Esophagus muscularis mucosa (tissue), 4 donors: ENCODE measurements at regions not wholly inside any gene's neighbourhood (a gene's known extent, or its start where the extent isn't known, plus 50 kb on each side); places are given as distances from the start of the nearest gene placed in this dataset.

Experiments
- DNase-seq: peaks from one replicate; pipeline ENCODE4 v3.0.0-alpha.2; 2017; ENCODE audit errors: extremely low spot score
- H3K27ac ChIP-seq, 4 donors: fragments of 200-600 bp; sonication (generic); replicated peaks in 1 of 4; 1 replicate in 3 of 4; 2 replicates in 1 of 4; pipeline ENCODE4 v1.5.1; 2016 to 2019; ENCODE audit warnings: mild to moderate bottlenecking in 1 of 4
- H3K27me3 ChIP-seq, 4 donors: fragments of 200-600 bp; sonication (generic); one replicate each; pipeline versions ENCODE4 v1.5.1 to v1.6.0; 2016 to 2019
- H3K36me3 ChIP-seq, 4 donors: fragments of 200-600 bp; sonication (generic); one replicate each; pipeline ENCODE4 v1.5.1; 2016 to 2019
- H3K4me1 ChIP-seq, 4 donors: fragments of 200-600 bp; sonication (generic); one replicate each; pipeline ENCODE4 v1.5.1; 2016 to 2019
- H3K4me3 ChIP-seq, 4 donors: fragments of 200-600 bp; sonication (generic); 1 replicate in 2 of 4; 2 replicates in 2 of 4; pipeline ENCODE4 v1.5.1; 2016 to 2019; ENCODE audit warnings: mild to moderate bottlenecking in 4 of 4, moderate library complexity in 1 of 4
- H3K9me3 ChIP-seq, 4 donors: fragments of 200-600 bp; sonication (generic); 1 replicate in 3 of 4; 2 replicates in 1 of 4; pipeline ENCODE4 v1.5.1; 2016 to 2019
- EP300 ChIP-seq: sonication (generic); formaldehyde crosslinking; IDR thresholded peaks from one replicate; pipeline ENCODE4 v1.6.1; 2017; ENCODE audit warnings: antibody characterized with exemption
- POLR2A ChIP-seq: fragments of 450-650 bp; IDR thresholded peaks from one replicate; pipeline ENCODE4 v1.6.1; 2017; ENCODE audit warnings: antibody characterized with exemption, moderate library complexity, mild to moderate bottlenecking, low read depth
- POLR2AphosphoS5 ChIP-seq, 2 donors: sonication (generic); formaldehyde crosslinking; IDR thresholded peaks; one replicate each; pipeline ENCODE4 v1.6.1; 2017; ENCODE audit warnings: antibody characterized with exemption in 2 of 2
- WGBS: methylation state at CpG from one replicate; pipeline ENCODE4 v1.1.5; 2018; 5-methylcytosine and 5-hydroxymethylcytosine counted together
- intact Hi-C: fragments of 100-400 bp; cut with DNase I; formaldehyde crosslinking; loops from one replicate; pipeline ENCODE4 v1.15.1; 2023
- TF ChIP-seq, protein P1 (sequence below), 3 experiments: fragments of 200-600 bp in 2 of 3; fragments of 450-650 bp in 1 of 3; sonication (generic) in 2 of 3; IDR thresholded peaks; one replicate each; pipeline ENCODE4 v1.5.1; 2017 to 2019; ENCODE audit warnings: antibody characterized with exemption in 3 of 3, mild to moderate bottlenecking in 2 of 3, moderate library complexity in 1 of 3

- peak; percentile 91 for DNase-seq
- Histone ChIP-seq H3K36me3 (no peaks in the 10 kb centered on the region), H3K27ac (peak overlapping the region; percentile 32 to 62 (median 44)), H3K9me3 (no peaks in the 10 kb centered on the region), H3K4me1 (peaks cover 16 to 51% (median 43%) of the 10 kb centered on the region in 4 donors), H3K4me3 (no peak overlapping the region), H3K27me3 (no peaks in the 10 kb centered on the region)
- TF ChIP-seq POLR2AphosphoS5 (IDR thresholded peaks at IDR 0.05): no peak
- no peak for TF ChIP-seq EP300
- TF ChIP-seq, protein P1, sequence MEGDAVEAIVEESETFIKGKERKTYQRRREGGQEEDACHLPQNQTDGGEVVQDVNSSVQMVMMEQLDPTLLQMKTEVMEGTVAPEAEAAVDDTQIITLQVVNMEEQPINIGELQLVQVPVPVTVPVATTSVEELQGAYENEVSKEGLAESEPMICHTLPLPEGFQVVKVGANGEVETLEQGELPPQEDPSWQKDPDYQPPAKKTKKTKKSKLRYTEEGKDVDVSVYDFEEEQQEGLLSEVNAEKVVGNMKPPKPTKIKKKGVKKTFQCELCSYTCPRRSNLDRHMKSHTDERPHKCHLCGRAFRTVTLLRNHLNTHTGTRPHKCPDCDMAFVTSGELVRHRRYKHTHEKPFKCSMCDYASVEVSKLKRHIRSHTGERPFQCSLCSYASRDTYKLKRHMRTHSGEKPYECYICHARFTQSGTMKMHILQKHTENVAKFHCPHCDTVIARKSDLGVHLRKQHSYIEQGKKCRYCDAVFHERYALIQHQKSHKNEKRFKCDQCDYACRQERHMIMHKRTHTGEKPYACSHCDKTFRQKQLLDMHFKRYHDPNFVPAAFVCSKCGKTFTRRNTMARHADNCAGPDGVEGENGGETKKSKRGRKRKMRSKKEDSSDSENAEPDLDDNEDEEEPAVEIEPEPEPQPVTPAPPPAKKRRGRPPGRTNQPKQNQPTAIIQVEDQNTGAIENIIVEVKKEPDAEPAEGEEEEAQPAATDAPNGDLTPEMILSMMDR (IDR thresholded peaks at IDR 0.05): no peak
- TF ChIP-seq POLR2A: no peak
- intact Hi-C loops: no loop called here
- WGBS: 82% methylated on average over 6 of the region's 6 CpGs
Observed at GRCh38 chr2:237196866-237197618, 111.4 kb downstream of the COPS8 start.

DNA sequence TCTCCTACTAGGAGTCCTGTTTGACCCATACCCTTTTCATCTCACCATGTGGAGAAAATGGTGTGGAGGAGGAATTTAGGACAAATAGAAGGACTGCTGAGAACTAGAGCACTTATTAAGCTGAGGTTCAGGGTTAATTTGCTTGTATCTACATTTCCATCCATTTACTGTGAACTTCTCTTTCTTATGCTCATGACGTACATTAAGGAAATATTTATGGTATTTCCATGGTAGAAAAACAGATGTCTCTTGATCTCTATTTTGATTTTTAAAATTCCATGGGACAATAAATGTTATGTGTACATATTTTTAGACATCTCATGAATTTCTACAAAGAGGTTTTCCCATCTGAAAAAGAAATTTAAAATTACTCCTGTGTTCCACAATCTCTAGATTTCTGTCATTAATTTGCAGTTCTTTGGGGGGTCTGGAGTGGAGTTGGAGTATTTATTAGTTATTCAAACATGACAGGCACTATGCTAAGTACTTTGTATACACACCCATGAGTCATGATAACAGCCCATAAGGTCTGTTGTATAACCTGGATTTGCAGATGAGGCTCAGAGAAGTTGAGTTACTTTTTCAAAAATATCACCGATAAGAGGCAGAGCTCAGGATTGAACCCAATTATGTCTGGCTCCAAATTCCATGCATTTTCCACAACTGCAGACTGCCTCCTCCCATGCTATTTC, 112.6 kb downstream of the COPS8 start:
- Histone ChIP-seq H3K27ac (peak overlapping the region in 2 of 4 donors; percentile 34 to 35), H3K36me3 (no peaks in the 10 kb centered on the region), H3K4me1 (peaks cover 16 to 51% (median 43%) of the 10 kb centered on the region in 4 donors), H3K27me3 (no peaks in the 10 kb centered on the region), H3K9me3 (no peaks in the 10 kb centered on the region), H3K4me3 (no peak overlapping the region)
- TF ChIP-seq POLR2A (no peak), POLR2AphosphoS5 (IDR thresholded peaks at IDR 0.05) (no peak), EP300 (no peak)
- TF ChIP-seq, protein P1 (IDR thresholded peaks at IDR 0.05): no peak
- 51% methylated on average over 2 of the region's 2 CpGs for WGBS
- peak; percentile 37 for DNase-seq
- intact Hi-C loops: no loop called here

DNA sequence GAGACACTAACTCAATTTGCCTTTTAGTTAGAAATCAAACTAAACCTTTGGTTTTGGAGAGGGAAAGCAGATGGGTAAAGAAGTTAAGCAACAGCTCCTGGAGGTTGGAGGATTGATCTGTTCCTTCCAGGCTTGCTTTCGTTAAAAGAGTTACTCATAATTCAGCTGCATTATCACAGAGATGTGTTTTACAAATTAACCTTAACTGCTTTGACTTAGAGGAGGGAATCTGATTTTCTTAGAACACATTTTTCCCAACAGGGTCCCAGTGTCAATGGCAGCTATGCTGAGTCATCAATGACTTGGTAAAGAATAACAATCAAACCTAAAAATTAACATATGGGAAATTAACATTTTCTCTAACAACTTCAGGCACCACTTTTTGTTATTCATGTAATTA, 113.4 kb downstream of the COPS8 start:
- no peaks in the 10 kb centered on the region for H3K27me3 ChIP-seq
- DNase-seq: no peak
- H3K4me1 ChIP-seq: peaks cover 16 to 51% (median 43%) of the 10 kb centered on the region in 4 donors
- intact Hi-C loops: no loop called here
- H3K9me3 ChIP-seq: no peaks in the 10 kb centered on the region
- no peak overlapping the region for H3K4me3 ChIP-seq
- no peaks in the 10 kb centered on the region for H3K36me3 ChIP-seq
- TF ChIP-seq POLR2A (no peak), EP300 (no peak), POLR2AphosphoS5 (IDR thresholded peaks at IDR 0.05) (no peak)
- TF ChIP-seq, protein P1 (IDR thresholded peaks at IDR 0.05): no peak
- 44% methylated on average over 1 of the region's 1 CpG for WGBS
- peak overlapping the region in 2 of 4 donors; percentile 34 to 35 for H3K27ac ChIP-seq

DNA sequence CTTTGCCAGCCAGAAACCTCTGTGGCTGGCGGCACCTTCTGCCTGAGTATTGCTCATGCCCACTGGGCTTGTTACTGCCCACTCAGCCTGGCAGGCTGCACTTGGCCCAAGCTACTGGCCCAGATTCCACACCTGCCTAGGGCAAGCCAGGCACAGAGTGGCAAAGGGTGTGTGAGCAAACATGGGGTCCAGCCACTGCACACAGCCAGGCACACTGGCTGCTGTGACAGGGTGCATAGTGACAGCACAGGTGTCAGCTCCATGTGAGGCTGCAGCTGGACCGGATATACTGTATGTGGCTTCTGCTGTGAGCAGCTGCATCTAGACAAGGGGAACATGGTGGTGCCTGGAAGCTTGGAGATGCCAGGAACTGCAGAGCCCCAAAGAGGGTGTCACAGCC, 113.9 kb downstream of the COPS8 start:
- Histone ChIP-seq H3K27me3 (no peaks in the 10 kb centered on the region), H3K36me3 (no peaks in the 10 kb centered on the region), H3K4me1 (peaks cover 16 to 51% (median 43%) of the 10 kb centered on the region in 4 donors), H3K27ac (peak overlapping the region in 2 of 4 donors; percentile 16 to 35), H3K4me3 (no peak overlapping the region), H3K9me3 (no peaks in the 10 kb centered on the region)
- TF ChIP-seq POLR2A: no peak
- TF ChIP-seq EP300: no peak
- no peak for TF ChIP-seq POLR2AphosphoS5 (IDR thresholded peaks at IDR 0.05)
- TF ChIP-seq, protein P1 (IDR thresholded peaks at IDR 0.05): no peak
- peak; percentile 82 for DNase-seq
- 93% methylated on average over 2 of the region's 2 CpGs for WGBS
- intact Hi-C loops: no loop called here
